ENCODE measurements at regions not wholly inside any gene's neighbourhood (a gene's known extent, or its start where the extent isn't known, plus 50 kb on each side); places are given as distances from the start of the nearest gene placed in this dataset.

GRCh38 chr10:107931808-107932207 is 767.3 kb upstream of the SORCS1 start:
- DNase-seq (ENCODE audit: low read depth) = no peak

GRCh38 chr10:107930037-107930436 is 765.5 kb upstream of the SORCS1 start:
- DNase-seq (ENCODE audit: low read depth) = no peak

GRCh38 chr10:107924458-107924857 is 760.0 kb upstream of the SORCS1 start:
- no peak for DNase-seq (ENCODE audit: low read depth)

- DNase-seq (ENCODE audit: low read depth) = no peak
These were observed 755.2 kb upstream of the SORCS1 start for GRCh38 chr10:107919626-107920235.

GRCh38 chr10:107918171-107918570 is 753.7 kb upstream of the SORCS1 start:
- no peak for DNase-seq (ENCODE audit: low read depth)

- DNase-seq (ENCODE audit: low read depth) = no peak
These were observed 750.7 kb upstream of the SORCS1 start for GRCh38 chr10:107915215-107915610.

GRCh38 chr10:107914450-107915214 is 750.1 kb upstream of the SORCS1 start:
- DNase-seq (ENCODE audit: low read depth) = no peak

GRCh38 chr10:107913317-107914294 is 749.1 kb upstream of the SORCS1 start:
- no peak for DNase-seq (ENCODE audit: low read depth)

- no peak for DNase-seq (ENCODE audit: low read depth)
These were observed 736.6 kb upstream of the SORCS1 start for GRCh38 chr10:107901076-107901475.

- DNase-seq (ENCODE audit: low read depth) = no peak
These were observed 735.6 kb upstream of the SORCS1 start for GRCh38 chr10:107900131-107900530.

DNA sequence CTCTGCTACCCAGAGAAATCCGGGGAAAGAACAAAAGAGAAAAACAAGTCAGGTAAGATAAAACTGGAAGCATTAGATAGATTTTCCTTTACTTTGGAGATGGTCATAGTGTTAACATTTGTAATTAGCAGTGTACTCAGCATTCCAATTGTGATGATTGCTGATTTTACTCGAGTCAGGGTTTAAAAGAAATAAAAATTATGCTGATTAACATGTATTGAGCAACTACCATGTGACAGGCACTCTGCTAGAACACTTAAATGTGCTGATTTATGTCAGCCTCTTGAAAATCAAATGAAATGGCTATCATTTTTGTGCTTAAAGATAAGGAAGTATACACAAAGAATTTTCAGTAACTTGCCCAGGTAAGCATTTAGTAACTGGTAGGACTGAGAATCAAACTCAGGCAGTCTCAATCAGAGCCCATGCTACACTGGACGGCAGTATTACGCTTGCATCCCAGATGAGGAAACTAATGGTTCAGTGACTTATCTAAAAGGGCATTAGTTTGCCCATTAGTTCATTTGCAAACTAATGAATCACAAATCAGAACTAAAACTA is 735.1 kb upstream of the SORCS1 start:
- no peak for DNase-seq (ENCODE audit: low read depth)

DNA sequence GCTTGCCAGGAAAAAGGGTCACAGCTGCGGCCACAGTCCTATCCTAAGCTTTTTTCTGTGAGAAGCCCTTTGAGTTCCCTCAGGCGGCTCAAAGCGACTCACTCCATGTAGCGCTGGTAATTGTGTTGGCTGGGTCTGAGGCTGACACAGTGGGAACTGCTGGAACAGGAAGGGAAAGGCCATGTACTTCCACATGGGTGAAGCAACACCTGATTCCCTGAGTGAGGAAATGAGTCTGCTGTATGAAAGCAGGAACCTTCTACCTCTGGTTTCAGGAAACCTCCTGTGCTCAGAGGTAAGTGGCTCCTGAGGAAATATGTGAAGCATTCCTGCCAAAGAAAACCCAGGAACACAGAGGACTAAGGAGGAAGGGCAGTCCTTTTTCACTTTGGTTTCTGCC is 734.6 kb upstream of the SORCS1 start:
- DNase-seq (ENCODE audit: low read depth) = no peak

DNA sequence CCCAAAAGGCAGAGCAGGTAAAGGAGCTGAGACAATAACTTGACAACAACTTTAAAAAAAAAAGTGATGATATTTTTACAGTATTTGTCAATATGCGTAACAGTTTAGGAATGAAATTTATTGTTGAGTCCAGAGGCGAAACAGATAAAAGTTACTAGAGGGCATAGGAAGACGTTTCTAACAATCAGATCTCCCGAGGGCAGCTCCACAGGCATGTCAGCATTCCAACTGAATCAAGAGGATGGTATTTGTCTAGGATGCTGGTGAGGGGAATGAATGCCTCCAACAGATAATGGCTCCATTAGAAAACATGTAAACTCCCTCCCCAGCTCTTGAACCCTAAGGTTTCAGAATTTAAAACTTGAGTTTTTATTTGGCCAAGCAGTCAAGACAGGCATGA is 733.9 kb upstream of the SORCS1 start:
- no peak for DNase-seq (ENCODE audit: low read depth)

DNA sequence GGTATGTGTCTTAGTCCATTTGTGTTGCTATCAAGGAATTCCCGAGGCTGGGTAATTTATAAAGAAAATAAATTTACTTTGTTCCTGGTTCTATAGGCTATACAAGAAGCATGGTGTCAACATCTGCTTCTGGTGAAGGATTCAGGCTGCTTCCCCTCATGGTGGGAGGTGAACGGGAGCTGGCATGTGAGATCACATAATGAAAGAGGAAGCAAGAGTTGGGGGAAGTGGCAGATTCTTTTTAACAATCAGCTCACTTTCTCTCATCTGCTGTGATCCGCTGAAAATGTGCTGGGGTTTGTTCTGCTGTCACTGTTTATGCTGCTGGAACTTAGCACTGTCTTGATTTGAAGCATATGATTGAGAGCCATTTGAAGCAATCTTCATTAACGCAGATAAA is 730.0 kb upstream of the SORCS1 start:
- no peak for DNase-seq (ENCODE audit: low read depth)

- DNase-seq (ENCODE audit: low read depth) = no peak
These were observed 724.6 kb upstream of the SORCS1 start for GRCh38 chr10:107889105-107889504.

- no peak for DNase-seq (ENCODE audit: low read depth)
These were observed 715.7 kb upstream of the SORCS1 start for GRCh38 chr10:107880185-107880584.

- no peak for DNase-seq (ENCODE audit: low read depth)
These were observed 708.5 kb upstream of the SORCS1 start for GRCh38 chr10:107873007-107873406.

DNA sequence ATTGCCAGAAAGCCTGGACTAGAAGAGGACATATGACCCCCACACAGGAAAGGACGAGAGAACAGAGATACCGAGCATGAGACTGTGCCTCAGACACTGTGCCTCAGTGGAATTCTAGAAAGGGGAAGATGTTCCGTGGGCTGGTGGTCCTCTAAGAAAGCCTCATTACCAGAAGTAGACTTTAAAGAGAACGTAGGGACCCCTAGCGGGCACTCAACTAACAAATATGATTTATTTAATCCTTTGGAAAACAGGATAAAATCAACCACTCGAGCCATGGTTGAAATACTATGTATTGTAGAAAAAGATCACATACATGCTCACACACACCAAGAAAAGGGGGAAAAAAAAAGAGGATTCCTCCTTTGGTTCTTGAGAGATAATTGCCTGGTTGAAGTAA is 701.2 kb upstream of the SORCS1 start:
- DNase-seq (ENCODE audit: low read depth) = no peak

- no peak for DNase-seq (ENCODE audit: low read depth)
These were observed 694.6 kb upstream of the SORCS1 start for GRCh38 chr10:107859065-107859464.

DNA sequence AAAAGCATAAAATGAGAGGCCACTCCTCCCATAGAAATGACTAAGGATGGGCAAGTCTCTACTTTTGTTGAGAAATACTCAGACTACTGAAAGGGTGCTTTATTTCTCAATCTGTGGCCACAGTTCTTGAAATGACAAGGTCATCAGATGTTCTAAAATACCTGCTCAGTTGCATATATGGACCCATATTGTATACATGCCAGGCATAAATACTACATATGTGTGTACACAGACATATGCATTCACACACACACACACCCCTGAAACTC is 691.5 kb upstream of the SORCS1 start:
- DNase-seq (ENCODE audit: low read depth) = no peak

- no peak for DNase-seq (ENCODE audit: low read depth)
These were observed 691.0 kb upstream of the SORCS1 start for GRCh38 chr10:107855301-107856046.
